ENCODE measurements at regions not wholly inside any gene's neighbourhood (a gene's known extent, or its start where the extent isn't known, plus 50 kb on each side); places are given as distances from the start of the nearest gene placed in this dataset.

DNA sequence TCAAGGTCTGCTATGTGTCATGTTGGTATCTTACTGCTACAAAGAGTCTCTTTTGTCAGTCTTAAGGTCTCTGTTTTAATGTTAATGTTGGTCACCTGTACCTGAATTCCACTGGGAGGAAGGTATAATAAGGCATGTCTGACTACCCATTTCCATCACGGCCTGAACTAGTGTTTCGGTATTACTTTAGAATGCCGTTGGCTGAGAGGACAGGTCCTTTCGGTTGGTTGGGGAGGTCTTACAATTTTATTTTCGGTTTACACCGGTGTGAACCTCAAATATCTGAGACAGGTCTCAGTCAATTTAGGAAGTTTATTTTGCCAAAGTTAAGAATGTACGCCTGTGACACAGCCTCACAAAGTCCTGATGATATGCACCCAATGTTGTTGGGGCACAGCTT is 154.9 kb upstream of the ABCA1 start:
- Histone ChIP-seq H3K4me3 (ENCODE audit: low read depth in 2 of 2, low read length in 2 of 2) (no peak overlapping the region), H3K27ac (ENCODE audit: low read length) (no peak overlapping the region), H3K4me1 (ENCODE audit: control insufficient read depth, insufficient read depth, low read length) (no peaks in the 10 kb centered on the region), H3K9me3 (ENCODE audit: control insufficient read depth, insufficient read depth, low read depth, low read length) (no peaks in the 10 kb centered on the region), H3K27me3 (ENCODE audit: control insufficient read depth, insufficient read depth, low read length) (no peaks in the 10 kb centered on the region), H3K36me3 (ENCODE audit: control insufficient read depth, insufficient read depth, low read length) (no peaks in the 10 kb centered on the region)
- in situ Hi-C loops (cut with HindIII; ENCODE audit: low pct_unique_long_range_greater_than_20kb, low sequenced_read_pairs) (no loop called here), intact Hi-C loops (cut with micrococcal nuclease; ENCODE audit: unreplicated experiment) (no loop called here)
- ChIA-PET POLR2A (no interaction called here), CTCF (no interaction called here)
- BruUV-seq (replicated peaks): no TSS peak
- ATAC-seq (no peak), DNase-seq (ENCODE audit: low read depth, low spot score) (no peak)
- no peak for TF ChIP-seq POLR2AphosphoS5 (IDR thresholded peaks at IDR 0.05; ENCODE audit: low read depth, low read length)
- no peak for TF ChIP-seq SIN3A (IDR thresholded peaks at IDR 0.05; ENCODE audit: borderline replicate concordance, insufficient read depth, low read depth, low read length)
- TF ChIP-seq REST (IDR thresholded peaks at IDR 0.05; ENCODE audit: insufficient read depth in 1 of 2, low read depth in 2 of 2, low read length in 1 of 2): no peak
- no peak for TF ChIP-seq TCF7L2 (IDR thresholded peaks at IDR 0.05; ENCODE audit: low read depth, low read length)
- TF ChIP-seq, protein P1, sequence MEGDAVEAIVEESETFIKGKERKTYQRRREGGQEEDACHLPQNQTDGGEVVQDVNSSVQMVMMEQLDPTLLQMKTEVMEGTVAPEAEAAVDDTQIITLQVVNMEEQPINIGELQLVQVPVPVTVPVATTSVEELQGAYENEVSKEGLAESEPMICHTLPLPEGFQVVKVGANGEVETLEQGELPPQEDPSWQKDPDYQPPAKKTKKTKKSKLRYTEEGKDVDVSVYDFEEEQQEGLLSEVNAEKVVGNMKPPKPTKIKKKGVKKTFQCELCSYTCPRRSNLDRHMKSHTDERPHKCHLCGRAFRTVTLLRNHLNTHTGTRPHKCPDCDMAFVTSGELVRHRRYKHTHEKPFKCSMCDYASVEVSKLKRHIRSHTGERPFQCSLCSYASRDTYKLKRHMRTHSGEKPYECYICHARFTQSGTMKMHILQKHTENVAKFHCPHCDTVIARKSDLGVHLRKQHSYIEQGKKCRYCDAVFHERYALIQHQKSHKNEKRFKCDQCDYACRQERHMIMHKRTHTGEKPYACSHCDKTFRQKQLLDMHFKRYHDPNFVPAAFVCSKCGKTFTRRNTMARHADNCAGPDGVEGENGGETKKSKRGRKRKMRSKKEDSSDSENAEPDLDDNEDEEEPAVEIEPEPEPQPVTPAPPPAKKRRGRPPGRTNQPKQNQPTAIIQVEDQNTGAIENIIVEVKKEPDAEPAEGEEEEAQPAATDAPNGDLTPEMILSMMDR (IDR thresholded peaks at IDR 0.05): no peak

GRCh38 chr9:105083256-105083655 is 155.3 kb upstream of the ABCA1 start:
- POLR2A ChIA-PET: no interaction called here
- CTCF ChIA-PET: no interaction called here

More at GRCh38 chr9:105083256-105083655, 155.3 kb upstream of the ABCA1 start:
- intact Hi-C loops (cut with micrococcal nuclease; ENCODE audit: unreplicated experiment): no loop called here
- Histone ChIP-seq H3K9me3 (ENCODE audit: control insufficient read depth, insufficient read depth, low read depth, low read length) (no peaks in the 10 kb centered on the region), H3K27ac (ENCODE audit: low read length) (no peak overlapping the region), H3K4me1 (ENCODE audit: control insufficient read depth, insufficient read depth, low read length) (no peaks in the 10 kb centered on the region), H3K36me3 (ENCODE audit: control insufficient read depth, insufficient read depth, low read length) (no peaks in the 10 kb centered on the region), H3K4me3 (ENCODE audit: low read depth in 2 of 2, low read length in 2 of 2) (no peak overlapping the region), H3K27me3 (ENCODE audit: control insufficient read depth, insufficient read depth, low read length) (no peaks in the 10 kb centered on the region)
- ATAC-seq: no peak
- no peak for DNase-seq (ENCODE audit: low read depth, low spot score)
- BruUV-seq (replicated peaks): no TSS peak
- in situ Hi-C loops (cut with HindIII; ENCODE audit: low pct_unique_long_range_greater_than_20kb, low sequenced_read_pairs): no loop called here
- TF ChIP-seq, protein P1 (IDR thresholded peaks at IDR 0.05): no peak
- TF ChIP-seq POLR2AphosphoS5 (IDR thresholded peaks at IDR 0.05; ENCODE audit: low read depth, low read length) (no peak), SIN3A (IDR thresholded peaks at IDR 0.05; ENCODE audit: borderline replicate concordance, insufficient read depth, low read depth, low read length) (no peak), TCF7L2 (IDR thresholded peaks at IDR 0.05; ENCODE audit: low read depth, low read length) (no peak), REST (IDR thresholded peaks at IDR 0.05; ENCODE audit: insufficient read depth in 1 of 2, low read depth in 2 of 2, low read length in 1 of 2) (no peak)
